ENCODE measurements at regions not wholly inside any gene's neighbourhood (a gene's known extent, or its start where the extent isn't known, plus 50 kb on each side); places are given as distances from the start of the nearest gene placed in this dataset.

DNA sequence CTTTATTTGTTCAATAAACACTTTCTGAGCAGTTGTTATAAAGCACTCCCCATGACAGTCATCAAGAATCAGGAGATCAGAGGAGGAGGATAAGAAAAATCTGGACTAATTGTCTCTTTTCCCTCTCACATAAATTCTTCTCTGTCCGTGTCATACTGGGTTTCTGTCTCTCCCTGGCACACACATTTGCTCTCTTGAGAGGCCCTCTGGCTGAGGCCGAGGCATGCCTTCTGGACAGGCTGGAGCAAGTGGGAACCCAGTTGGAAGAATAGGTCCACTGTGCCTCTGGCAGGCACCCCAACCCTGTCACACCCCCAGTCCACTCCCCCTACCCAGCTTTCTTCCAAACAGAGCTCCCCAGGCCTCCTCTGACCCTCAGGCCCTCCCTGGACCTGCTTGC lies 315.8 kb downstream of the UACA start:
- DNase-seq (ENCODE audit: low read depth), result no peak

DNA sequence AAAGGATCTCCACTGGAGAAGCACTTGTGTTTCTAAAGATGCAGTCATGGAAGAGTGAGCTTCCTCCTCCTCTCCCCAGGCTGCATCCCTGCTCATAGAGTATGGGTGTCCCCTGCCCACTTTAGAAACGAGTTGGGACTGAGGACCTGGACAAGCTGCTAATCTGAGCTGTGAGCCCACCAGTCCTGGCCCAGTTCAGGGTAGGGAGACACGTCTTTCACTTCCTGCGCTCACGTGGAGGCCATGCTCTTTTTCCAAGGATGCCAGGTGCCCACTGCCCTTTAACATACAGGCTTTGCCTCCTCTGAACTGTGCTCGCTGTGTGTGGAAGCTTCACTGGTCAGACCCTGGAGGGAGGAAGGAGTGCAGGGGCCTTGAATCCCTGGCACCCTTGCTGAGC lies 316.3 kb downstream of the UACA start:
- DNase-seq (ENCODE audit: low read depth), result no peak

DNA sequence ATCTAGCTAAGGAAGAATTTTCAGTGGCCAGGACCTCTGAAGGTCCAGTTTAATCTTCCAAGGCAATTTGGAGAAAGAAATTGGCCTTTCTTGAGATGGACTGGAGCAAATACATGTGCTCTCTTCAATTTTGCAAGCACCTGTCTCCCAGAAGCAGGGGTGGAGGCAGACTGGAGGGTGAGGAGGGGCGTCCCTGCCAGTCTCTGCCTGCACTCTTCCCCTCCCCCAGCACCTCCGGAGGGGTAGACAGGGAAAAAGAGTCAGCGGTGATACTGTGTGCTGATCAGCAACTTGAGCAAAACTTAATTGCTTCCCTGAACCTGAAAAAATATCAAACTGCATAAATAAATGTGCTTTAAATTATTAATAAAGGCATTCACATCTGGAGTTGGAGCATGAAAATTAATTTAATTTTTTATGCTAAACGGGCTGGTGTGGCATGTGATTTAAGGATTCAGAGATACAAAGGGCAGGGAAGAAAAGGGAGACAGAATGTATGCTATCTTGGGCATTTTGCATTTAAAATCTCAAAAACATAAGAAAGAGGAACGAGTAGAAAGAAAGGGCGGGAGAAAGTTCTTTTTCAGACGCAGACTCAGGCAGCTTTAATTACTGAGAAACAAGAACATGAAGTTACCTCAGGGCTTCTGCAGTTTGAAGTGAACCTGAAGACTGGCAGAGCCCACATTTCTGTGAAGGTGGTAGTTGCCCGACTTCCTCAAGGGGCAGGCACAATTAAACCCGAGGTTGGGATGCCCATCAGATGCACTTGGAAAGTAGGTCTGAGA lies 319.7 kb downstream of the UACA start:
- no peak for DNase-seq (ENCODE audit: low read depth)

DNA sequence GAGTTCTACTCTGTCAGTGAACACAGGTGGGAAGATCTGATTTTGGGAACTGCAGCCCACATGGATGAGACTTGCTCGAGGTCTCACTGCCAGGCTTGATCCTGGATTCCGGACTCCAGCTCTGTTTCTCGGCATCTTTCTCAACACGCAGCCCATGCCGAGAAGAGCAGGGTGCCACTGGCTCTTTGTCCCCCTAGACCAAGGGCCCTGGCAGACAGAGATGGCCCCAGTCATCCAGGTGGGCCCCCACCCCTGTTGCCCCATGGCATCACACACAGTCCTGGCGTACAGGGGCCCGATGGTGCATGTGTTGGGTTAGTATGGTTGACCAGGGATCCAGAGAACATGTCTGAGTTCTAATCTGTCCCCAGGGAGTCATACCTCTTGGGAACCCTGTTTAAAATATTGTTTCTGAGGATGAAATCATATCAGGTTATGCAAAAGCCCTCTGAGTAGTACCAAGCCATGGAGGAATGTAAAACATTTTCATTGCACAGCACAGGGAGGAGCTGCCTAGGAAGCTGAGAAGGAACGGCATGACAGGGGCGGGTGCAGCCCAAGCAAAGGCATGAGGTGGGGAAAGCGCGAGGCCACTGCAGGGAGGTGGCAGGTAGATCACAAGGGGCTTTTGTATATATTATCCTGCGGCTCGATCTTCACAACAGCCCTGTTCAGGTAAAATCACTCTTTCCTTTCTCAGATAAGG lies 320.6 kb downstream of the UACA start:
- no peak for DNase-seq (ENCODE audit: low read depth)

DNA sequence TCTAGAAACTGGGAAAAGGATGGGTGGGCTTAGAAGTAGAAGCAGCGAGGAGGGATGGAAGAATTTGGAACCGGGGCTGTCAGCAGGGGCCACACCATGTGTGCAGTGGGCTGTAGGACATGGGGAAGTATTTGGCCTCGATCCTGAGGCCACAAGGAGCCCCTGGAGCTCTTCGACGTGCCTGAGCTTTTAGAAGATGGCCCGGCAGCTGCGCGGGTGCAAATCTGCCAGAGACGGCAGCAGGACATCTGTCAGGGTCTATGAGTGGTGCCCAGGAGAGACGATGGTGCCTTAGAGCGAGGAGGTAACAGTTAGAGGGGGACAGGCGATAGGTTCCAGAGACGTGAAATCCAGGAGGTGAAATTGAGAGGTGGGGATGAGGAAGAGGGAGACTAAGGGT lies 321.1 kb downstream of the UACA start:
- DNase-seq (ENCODE audit: low read depth), result no peak

DNA sequence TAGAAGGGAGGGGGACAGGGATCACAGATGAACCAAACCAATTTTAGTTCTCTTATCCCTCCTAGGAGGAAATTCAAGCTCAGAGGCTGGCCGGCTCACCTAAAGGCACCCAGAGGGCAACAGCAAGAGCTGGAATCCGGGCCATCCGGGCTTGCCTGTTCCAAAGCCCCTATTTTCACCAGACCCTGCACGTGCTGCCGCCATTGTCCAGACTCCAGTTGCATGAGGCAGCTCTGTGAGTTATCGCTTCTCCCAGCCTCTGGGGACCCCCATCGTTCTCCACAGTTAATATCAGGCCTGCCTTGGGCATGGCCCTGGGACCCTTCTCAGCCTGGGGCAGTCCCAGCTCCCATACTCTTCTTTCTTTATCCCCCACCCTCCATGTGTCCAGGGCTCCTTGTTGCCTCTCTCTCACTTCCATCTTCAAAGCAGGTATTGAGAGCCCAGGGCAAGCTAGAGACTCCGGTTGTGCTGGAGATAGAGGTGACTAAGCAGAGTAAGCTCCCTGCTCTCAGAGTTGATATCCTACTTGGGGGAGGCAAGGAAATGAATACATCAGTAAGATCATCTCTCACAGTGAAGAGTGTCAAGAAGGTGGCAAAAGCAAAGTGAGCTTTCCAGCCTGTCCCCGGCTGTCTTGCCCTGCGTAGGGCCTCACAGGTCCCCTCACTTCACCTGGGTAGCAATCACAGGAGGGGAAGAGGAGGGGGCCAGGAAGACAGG lies 322.8 kb downstream of the UACA start:
- no peak for DNase-seq (ENCODE audit: low read depth)

DNA sequence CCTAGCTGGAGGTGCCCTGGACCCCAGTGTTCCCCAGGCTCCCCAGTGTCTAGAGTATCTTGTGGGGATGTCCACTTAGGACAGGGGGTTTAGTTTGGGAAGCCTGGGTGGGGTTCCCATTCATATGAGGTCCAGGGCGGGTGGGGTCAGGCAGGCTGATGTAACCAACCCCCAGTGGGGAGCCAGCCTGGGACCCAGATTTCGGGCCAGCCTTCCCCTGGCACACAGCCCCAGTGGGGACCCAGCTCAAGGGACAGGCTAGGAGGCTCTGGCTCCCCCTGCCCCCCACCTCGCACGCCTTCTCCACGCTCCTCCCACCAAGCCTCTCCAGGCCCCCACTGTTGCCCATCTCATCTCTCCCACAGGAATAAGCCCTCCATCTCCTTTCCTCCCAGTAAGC lies 323.5 kb downstream of the UACA start:
- DNase-seq (ENCODE audit: low read depth), result no peak

DNA sequence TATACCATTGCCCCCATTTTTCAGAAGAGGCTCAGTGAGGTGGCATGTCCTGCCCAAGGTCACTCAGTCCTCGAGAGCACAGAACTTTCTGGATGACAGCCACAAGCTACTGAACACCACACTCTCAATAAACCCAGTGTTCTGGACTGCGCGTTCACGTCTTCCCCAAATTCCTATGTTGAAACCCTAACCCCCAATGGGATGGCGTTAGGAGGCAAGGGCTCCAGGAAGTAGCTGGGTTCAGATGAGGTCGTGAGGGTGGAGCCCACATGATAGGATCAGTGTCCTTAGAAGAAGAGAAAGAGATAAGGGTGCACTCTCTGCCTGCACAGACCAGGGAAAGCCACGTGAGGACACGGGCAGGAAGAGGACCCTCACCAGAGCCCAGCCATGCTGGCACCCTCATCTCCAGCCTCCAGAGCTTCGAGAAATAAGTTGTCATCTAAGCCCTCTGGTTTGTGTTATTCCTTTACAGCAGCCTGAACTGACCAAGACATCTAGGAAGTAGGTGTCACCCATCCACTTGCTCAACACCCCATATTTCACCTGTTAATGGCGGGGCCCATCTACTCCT lies 324.0 kb downstream of the UACA start:
- DNase-seq (ENCODE audit: low read depth), result no peak

DNA sequence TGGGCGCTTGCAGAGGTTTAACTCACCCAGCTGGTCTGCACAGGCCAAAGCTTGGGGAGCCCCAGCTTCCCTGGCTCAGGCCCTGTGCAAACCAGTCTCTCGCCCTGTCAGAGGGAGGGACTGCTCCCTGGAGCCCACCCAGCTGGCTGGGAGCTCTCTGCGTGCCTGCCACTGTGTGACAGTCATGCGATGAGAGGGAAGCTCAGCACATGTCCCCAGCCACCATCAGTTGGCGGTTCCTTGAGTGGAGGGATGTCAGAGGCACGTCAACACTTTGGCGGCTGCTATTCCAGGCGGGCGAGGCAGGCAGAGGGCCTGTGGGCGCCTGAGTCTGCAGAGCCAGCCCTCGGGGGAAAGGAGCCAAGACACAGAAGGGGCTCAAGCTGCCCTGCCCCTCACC lies 324.6 kb downstream of the UACA start:
- no peak for DNase-seq (ENCODE audit: low read depth)

DNA sequence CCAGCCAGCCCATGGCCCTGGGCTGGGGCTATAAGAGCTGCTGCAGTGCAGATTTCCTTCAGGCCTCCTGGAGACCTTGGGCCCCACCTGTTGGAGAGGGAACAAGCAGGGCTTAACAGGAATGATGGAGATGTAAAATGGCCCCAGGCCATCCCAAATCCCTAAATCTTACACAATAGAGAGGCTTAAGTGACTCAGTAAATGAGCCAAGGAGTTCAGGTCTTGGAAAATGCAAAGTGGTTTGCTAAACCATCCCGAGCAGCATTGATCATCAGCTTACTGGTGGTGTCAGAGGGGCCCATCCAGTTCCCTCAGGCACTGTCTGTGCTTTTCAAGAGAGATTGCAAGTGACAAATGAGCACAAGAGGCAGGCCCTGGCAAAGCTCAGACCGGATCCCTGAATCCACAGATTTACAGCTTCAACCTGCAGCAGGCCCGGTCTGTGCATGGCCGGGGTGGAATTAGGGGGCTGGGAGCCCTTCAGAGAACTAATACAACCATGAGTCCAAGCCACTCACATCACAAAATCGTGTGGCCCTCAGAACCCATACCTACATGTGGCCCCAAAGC lies 325.4 kb downstream of the UACA start:
- DNase-seq (ENCODE audit: low read depth), result peak; percentile 53

DNA sequence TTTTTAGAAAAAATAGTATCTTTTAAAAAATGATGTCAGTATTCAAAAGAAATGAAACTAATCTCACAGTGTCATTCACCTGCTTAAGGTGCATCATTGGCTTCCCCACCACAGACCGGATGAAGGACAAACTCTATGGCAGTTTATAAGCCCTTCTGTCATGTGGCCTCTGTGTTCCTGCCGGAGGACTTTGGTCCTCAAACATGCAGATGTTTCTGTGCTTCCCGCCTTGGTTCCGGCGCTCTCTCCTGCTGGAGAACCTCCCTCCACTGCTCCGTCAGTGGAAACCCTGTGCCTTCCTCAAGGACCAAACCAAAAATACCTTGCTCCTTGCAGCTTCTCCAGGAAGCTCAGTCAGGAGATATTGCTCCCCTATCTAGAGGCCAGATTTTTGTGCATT lies 326.3 kb downstream of the UACA start:
- DNase-seq (ENCODE audit: low read depth), result no peak

DNA sequence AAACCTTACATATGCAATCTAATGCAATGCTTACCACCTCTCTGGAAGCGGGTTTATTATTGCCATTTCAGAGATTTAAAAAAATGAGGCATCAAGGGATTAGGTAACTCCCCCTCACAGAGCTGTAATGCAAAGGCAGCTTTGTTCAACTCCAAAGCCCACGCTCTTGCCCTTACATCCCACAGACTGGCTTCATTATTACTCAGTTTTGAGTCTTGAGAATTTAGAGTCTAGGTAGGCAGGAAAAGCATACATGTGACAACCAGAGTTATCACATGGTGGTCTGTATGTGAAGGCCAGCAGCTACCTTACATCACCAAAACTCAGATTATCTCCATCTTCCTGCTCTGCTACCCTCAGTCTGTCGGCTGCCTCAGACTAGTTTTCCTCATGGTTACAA lies 326.9 kb downstream of the UACA start:
- no peak for DNase-seq (ENCODE audit: low read depth)

DNA sequence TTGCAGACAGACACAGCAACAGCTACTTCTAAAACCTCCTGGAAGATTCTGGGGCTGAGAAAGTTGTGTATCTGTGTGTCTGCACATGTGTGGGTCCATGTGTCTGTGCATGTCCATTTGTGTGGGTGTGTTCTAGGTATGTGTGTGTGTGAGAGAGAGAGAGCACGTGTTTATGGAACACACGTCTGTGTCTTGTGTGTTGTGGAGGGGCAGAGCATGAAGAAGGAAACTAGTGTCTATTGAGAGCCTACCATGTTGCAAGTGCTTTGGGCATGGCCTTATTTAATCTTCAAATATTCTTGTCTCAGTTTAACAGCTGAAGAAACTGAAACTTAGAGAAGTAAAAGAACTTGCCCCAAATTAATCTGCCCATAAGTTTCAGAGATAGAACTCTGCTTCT lies 327.5 kb downstream of the UACA start:
- no peak for DNase-seq (ENCODE audit: low read depth)

DNA sequence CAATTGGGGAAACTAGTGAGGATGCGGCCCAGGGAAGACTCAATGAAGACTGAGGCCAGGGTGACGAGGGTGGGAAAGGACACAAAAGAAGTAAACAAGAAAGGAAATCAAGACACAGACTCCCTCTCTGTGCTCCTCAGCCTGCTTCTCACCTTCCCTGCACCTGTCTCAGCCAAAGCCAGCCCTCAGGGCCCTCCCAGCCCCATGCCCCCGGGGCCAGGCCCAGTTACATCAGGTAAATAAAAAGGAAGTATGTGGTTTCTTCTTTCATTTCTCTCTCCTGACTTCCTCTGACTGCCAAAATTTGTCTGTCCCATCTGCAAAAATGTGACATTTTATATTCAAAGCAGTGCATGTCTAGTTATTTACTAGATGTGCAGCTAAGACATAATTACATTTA lies 328.0 kb downstream of the UACA start:
- no peak for DNase-seq (ENCODE audit: low read depth)

DNA sequence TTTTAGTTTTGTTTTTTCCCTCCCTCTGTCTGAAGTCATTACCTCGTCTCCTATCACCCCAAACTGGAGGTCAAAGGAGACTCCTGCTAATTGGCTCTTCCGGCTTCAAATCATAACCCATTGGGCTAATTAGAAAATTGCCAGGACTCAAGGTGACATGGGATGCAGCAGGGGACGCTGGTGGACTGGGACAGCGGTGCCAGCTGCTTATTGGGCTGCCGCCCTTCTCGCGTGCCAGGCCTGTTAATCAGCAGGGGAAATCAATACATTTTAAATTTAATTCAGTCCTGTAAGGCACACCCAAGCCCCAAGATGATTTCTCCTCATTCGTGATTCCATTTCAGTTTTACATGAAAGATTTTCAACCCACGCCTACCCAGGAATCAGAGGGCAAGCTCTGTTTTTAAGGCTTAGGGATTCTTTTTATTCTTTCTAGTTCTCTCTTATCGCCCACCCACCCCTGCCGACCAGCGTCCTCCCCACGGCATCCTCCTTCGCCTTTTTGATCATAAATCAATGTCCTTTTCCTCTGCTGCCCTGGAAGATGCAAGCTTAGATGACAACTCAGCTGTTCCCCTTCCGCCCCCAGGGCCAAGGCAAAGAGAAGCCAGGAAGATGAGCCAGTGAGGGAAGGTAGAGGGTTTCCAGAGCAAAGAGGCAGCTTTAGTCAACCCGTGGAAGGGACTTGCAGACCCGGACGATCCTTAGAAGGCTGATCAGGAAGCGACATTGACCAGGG lies 329.6 kb downstream of the UACA start:
- no peak for DNase-seq (ENCODE audit: low read depth)

DNA sequence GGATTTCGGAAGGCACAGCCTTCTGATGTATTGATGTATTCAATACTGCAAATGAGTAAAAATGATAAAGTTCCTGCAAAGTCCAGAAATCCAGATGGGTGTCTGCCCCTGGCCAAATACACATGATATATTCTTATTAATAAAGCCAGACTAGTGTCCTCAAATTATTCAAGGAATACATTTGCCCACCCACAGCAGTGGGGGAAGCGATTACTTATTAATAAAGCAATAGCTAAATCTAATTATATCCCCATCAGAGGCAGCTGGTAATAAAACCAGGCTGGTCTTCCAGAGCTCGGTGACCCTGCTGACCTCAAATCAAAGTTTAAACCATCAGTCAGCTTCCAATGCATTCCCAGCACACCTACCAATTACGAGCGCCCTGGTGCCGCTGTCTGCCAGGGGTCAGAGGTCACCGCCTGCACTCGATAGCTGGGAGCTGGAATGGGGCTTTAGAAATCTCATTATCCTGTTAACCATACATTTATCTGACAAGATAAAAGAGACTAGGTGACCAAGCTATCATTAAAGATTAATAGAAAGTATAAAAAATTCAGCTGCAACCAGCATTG lies 330.3 kb downstream of the UACA start:
- no peak for DNase-seq (ENCODE audit: low read depth)

DNA sequence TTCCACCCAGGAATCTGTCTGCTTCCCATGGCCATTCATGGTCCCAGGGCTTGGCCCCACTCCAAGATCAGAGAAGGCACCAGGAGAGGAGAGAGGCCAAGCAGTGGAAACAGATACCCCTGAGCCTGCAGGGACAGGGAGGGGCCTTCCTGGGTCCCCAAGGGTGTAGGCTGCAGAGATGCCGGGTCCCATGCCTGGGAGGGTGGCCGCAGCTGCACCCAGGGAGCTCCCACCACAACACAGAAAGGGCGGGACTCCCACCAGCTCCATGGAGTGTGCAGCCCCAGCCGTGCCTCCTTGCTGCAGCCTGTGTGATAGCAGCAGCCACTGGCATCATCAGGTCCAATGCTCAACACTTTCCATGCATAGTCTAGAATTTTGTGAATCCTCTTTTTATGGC lies 331.5 kb downstream of the UACA start:
- DNase-seq (ENCODE audit: low read depth), result no peak

DNA sequence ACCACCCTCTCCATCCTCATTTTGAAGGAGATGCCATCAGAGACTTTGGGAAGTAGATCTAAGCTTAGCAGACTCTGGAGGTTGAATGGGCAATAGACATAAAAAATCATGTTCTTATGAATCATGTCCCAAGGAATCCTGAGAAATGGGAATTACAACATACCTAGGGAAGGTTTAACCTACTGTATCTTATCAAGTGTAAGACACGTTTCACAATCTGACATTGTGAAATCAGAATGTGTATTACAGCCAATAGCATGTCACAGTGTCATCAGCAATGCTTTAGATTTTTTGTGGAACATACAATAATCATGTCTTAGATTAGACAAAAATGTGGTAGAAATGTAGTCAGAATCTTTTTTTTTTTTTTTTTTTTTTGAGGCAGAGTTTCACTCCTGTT lies 332.4 kb upstream of the TLE3 start:
- peak; percentile 64 for DNase-seq (ENCODE audit: low read depth)

DNA sequence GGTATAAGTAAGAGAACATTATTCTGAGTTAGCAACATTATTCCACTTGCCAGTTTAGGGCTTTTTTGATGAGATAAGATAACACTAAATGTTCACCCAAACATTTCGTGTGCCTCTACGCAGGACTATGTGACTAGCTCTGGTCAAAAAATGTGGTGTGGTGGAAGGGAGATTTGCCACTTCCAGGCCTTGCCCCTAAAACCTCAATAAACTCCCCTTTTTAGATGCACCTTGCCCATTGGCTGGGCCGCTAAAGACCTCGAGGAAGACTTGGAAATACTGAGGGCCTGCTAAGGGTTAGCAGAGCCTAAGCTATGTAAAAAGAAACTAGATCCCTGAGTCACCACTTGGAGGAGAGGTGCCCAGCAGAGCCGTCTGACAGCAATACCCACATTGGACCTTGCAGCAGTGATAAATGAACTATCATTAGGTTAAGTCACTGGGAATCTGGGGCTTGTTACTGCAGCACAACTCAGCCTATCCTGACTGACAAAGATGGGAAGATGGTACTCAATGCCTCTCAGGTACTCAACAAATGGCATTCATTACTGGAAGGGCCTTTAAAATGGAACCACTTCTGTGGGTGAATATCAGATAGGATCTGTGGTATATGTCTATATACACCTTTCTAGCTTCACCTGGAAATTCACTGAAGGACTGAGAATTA lies 331.5 kb upstream of the TLE3 start:
- DNase-seq (ENCODE audit: low read depth), result no peak

DNA sequence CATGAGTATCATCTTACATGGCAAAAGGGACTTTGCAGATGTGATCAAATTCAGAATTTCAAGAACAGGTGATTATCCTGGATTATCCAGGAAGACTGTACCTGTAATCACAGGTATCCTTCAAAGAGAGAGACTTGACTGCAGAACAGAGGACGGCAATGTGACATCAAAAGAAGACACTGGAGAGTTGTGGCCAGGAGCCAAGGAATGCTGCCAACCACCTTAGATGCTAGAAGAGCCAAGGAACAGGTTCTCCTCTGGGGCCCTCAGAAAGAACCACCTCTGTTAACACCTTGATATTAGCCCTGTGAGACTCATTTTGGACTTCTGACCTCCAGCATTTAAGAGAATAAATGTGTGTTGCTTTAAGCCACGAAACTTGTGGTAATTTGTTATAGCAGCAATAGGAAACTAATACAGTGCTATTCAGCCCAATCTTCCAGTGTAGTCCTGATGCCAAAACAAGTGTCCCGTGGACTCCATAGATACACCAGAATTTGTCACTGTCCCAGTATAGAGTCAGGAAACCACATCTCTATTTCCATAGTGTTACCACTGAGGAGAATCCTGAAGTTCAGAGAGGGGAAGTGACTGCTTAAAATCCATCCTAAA lies 330.6 kb upstream of the TLE3 start:
- DNase-seq (ENCODE audit: low read depth), result no peak

Measured in renal cortical epithelial cell (primary cell).